ENCODE measurements at regions not wholly inside any gene's neighbourhood (a gene's known extent, or its start where the extent isn't known, plus 50 kb on each side); places are given as distances from the start of the nearest gene placed in this dataset.

DNA sequence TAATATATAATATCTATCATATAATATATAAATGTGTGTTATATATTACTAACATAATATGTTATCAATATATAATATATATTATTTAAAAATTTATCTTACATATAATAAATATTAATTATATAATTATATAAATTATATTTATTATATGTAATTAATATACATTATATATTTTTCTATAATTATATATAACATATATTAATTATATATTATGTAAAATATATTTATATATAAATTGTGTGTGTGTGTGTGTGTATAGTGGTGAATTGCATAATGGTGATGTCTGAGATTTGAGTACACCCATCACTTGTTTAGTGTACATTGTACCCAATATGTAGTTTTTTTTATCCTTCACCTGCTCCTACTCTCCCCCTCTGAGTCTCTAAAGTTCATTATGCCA lies 205.9 kb upstream of the KCNG1 start:
- TF ChIP-seq, protein P1, sequence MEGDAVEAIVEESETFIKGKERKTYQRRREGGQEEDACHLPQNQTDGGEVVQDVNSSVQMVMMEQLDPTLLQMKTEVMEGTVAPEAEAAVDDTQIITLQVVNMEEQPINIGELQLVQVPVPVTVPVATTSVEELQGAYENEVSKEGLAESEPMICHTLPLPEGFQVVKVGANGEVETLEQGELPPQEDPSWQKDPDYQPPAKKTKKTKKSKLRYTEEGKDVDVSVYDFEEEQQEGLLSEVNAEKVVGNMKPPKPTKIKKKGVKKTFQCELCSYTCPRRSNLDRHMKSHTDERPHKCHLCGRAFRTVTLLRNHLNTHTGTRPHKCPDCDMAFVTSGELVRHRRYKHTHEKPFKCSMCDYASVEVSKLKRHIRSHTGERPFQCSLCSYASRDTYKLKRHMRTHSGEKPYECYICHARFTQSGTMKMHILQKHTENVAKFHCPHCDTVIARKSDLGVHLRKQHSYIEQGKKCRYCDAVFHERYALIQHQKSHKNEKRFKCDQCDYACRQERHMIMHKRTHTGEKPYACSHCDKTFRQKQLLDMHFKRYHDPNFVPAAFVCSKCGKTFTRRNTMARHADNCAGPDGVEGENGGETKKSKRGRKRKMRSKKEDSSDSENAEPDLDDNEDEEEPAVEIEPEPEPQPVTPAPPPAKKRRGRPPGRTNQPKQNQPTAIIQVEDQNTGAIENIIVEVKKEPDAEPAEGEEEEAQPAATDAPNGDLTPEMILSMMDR (IDR thresholded peaks at IDR 0.05), result no peak
- no peak for TF ChIP-seq POLR2A (IDR thresholded peaks at IDR 0.05)
